Panc1 (cell line): ENCODE measurements at regions not wholly inside any gene's neighbourhood (a gene's known extent, or its start where the extent isn't known, plus 50 kb on each side); places are given as distances from the start of the nearest gene placed in this dataset. TPM values are rescaled to one million over a fixed set of nuclear protein-coding genes. Genes with fewer than 3 reads are reported as not detected.

Source experiments
- ATAC-seq: fragments of 200-7000 bp; cut with Tn5 transposase; 2 replicates; pipeline ENCODE4 v1.9.1; 2020; ENCODE audit warnings: mild to moderate bottlenecking, moderate library complexity
- BruUV-seq: library from RNA; stranded (reverse); fragments of 400-500 nt; replicated peaks from 2 replicates; lab custom pipeline; 2021; lab: Mats Ljungman, UMichigan
- CTCF ChIA-PET: fragments of 300-600 bp; sonication (Branson Sonifier 250); formaldehyde crosslinking; loops from one replicate; lab custom pipeline; 2022; ENCODE audit warnings: antibody characterized with exemption; lab: Charles Lee
- POLR2A ChIA-PET: fragments of 300-600 bp; sonication (Branson Sonifier 250); formaldehyde crosslinking; loops from one replicate; lab custom pipeline; 2022; ENCODE audit warnings: antibody characterized with exemption; lab: Charles Lee
- DNase-seq: peaks from one replicate; pipeline ENCODE4 v3.0.0-alpha.2; 2010; ENCODE audit warnings: low read depth, low spot score
- H3K27ac ChIP-seq: 2 replicates; pipeline ENCODE4 v1.5.1; 2011; ENCODE audit warnings: mild to moderate bottlenecking, low read length, inconsistent platforms
- H3K27me3 ChIP-seq: fragments of 200-500 bp; sonication (Bioruptor generic); 2 replicates; pipeline ENCODE4 v1.6.0; 2014; ENCODE audit warnings: low read length, inconsistent platforms; ENCODE audit not compliant: control insufficient read depth, insufficient read depth
- H3K36me3 ChIP-seq: fragments of 200-500 bp; sonication (Bioruptor generic); 2 replicates; pipeline ENCODE4 v1.5.1; 2014; ENCODE audit warnings: inconsistent platforms, mild to moderate bottlenecking, low read length, moderate library complexity; ENCODE audit not compliant: control insufficient read depth, insufficient read depth
- H3K4me1 ChIP-seq: 2 replicates; pipeline ENCODE4 v1.5.1; 2011; ENCODE audit warnings: inconsistent platforms, mild to moderate bottlenecking, low read length, moderate library complexity; ENCODE audit not compliant: control insufficient read depth, insufficient read depth
- H3K4me3 ChIP-seq, 2 experiments: 2 replicates each; pipeline ENCODE4 v1.5.1; 2011 to 2012; ENCODE audit warnings: low read depth in 2 of 2, low read length in 2 of 2, mild to moderate bottlenecking in 2 of 2, inconsistent platforms in 1 of 2, moderate library complexity in 1 of 2
- H3K9me3 ChIP-seq: fragments of 200-500 bp; sonication (Bioruptor generic); 2 replicates; pipeline ENCODE4 v1.5.1; 2014; ENCODE audit warnings: low read depth, mild to moderate bottlenecking, inconsistent platforms, low read length, moderate library complexity; ENCODE audit not compliant: control insufficient read depth, insufficient read depth
- POLR2AphosphoS5 ChIP-seq: IDR thresholded peaks from 2 replicates; pipeline ENCODE4 v1.6.1; 2012; ENCODE audit warnings: mild to moderate bottlenecking, low read depth, low read length, moderate library complexity
- SIN3A ChIP-seq: IDR thresholded peaks from 2 replicates; pipeline ENCODE4 v1.6.1; 2012; ENCODE audit warnings: low read depth, mild to moderate bottlenecking, low read length, moderate library complexity, borderline replicate concordance; ENCODE audit not compliant: insufficient read depth
- TCF7L2 ChIP-seq: IDR thresholded peaks from 2 replicates; pipeline ENCODE4 v1.6.1; 2011; ENCODE audit warnings: mild to moderate bottlenecking, low read depth, low read length, inconsistent platforms
- in situ Hi-C: cut with HindIII; loops from 2 replicates; pipeline ENCODE4 v1.10.0; 2016; ENCODE audit warnings: low sequenced_read_pairs, low pct_unique_long_range_greater_than_20kb
- intact Hi-C: fragments of 100-400 bp; cut with micrococcal nuclease; formaldehyde crosslinking; loops from one replicate; pipeline ENCODE4 v1.10.0; 2022; ENCODE audit not compliant: unreplicated experiment
- microRNA-seq: library from miRNA; unstranded; fragments of <30 nt; microRNA quantifications from one replicate; pipeline ENCODE4 v1.1.0, GENCODE V29; 2020; ENCODE audit not compliant: unreplicated experiment
- TF ChIP-seq, protein P1 (sequence below), 2 experiments: IDR thresholded peaks; 2 replicates each; pipeline ENCODE4 v1.6.1; 2011 to 2012; ENCODE audit warnings: low read depth in 2 of 2, control low read depth in 1 of 2, low read length in 1 of 2, mild to moderate bottlenecking in 1 of 2, moderate library complexity in 1 of 2; ENCODE audit not compliant: insufficient read depth in 1 of 2
- TF ChIP-seq, protein P2 (sequence below): fragments of 450-650 bp; IDR thresholded peaks from 2 replicates; pipeline ENCODE4 v1.5.1; 2017; ENCODE audit warnings: mild to moderate bottlenecking

DNA sequence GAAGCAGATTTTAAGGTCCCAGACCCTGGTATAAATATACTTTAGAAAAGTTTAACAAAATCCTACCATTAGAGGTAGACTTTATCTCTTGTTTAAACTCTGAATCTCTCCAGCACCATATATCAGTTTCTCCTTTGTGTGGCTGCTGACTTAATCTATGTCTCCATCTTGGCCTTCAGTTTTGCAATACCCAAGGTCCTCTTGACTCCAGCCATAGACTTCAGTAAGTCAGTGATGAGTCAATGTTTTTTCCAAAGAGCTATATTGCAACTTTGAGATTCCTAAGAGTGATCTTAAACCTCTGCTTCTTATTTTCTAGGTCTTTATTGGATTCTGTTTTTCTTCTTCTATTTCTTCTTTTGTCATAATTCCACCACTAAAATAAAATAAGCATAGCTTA is 50.8 kb upstream of the ADGRL3 start:
- ChIA-PET POLR2A (no interaction called here), CTCF (no interaction called here)
- no peaks in the 10 kb centered on the region for H3K9me3 ChIP-seq
- DNase-seq, result no peak
- ATAC-seq, result no peak
- in situ Hi-C loops, result no loop called here
- H3K36me3 ChIP-seq, result no peaks in the 10 kb centered on the region
- intact Hi-C loops, result no loop called here
- no peak overlapping the region for H3K4me3 ChIP-seq
- H3K27me3 ChIP-seq, result no peaks in the 10 kb centered on the region
- TF ChIP-seq POLR2AphosphoS5 (no peak), SIN3A (no peak), TCF7L2 (no peak)
- TF ChIP-seq, protein P1, sequence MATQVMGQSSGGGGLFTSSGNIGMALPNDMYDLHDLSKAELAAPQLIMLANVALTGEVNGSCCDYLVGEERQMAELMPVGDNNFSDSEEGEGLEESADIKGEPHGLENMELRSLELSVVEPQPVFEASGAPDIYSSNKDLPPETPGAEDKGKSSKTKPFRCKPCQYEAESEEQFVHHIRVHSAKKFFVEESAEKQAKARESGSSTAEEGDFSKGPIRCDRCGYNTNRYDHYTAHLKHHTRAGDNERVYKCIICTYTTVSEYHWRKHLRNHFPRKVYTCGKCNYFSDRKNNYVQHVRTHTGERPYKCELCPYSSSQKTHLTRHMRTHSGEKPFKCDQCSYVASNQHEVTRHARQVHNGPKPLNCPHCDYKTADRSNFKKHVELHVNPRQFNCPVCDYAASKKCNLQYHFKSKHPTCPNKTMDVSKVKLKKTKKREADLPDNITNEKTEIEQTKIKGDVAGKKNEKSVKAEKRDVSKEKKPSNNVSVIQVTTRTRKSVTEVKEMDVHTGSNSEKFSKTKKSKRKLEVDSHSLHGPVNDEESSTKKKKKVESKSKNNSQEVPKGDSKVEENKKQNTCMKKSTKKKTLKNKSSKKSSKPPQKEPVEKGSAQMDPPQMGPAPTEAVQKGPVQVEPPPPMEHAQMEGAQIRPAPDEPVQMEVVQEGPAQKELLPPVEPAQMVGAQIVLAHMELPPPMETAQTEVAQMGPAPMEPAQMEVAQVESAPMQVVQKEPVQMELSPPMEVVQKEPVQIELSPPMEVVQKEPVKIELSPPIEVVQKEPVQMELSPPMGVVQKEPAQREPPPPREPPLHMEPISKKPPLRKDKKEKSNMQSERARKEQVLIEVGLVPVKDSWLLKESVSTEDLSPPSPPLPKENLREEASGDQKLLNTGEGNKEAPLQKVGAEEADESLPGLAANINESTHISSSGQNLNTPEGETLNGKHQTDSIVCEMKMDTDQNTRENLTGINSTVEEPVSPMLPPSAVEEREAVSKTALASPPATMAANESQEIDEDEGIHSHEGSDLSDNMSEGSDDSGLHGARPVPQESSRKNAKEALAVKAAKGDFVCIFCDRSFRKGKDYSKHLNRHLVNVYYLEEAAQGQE (IDR thresholded peaks at IDR 0.05; ENCODE audit: insufficient read depth in 1 of 2, low read depth in 2 of 2, low read length in 1 of 2), result no peak
- TF ChIP-seq, protein P2, sequence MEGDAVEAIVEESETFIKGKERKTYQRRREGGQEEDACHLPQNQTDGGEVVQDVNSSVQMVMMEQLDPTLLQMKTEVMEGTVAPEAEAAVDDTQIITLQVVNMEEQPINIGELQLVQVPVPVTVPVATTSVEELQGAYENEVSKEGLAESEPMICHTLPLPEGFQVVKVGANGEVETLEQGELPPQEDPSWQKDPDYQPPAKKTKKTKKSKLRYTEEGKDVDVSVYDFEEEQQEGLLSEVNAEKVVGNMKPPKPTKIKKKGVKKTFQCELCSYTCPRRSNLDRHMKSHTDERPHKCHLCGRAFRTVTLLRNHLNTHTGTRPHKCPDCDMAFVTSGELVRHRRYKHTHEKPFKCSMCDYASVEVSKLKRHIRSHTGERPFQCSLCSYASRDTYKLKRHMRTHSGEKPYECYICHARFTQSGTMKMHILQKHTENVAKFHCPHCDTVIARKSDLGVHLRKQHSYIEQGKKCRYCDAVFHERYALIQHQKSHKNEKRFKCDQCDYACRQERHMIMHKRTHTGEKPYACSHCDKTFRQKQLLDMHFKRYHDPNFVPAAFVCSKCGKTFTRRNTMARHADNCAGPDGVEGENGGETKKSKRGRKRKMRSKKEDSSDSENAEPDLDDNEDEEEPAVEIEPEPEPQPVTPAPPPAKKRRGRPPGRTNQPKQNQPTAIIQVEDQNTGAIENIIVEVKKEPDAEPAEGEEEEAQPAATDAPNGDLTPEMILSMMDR, result no peak
- H3K4me1 ChIP-seq, result no peaks in the 10 kb centered on the region
- BruUV-seq, result no TSS peak
- no peak overlapping the region for H3K27ac ChIP-seq

Small RNA genes lying in the stretch of these regions (microRNA-seq; reads per million reads assigned to microRNA genes)
- gene MIR548AG1, result not detected
